HG02623 (cell line): ENCODE measurements at regions not wholly inside any gene's neighbourhood (a gene's known extent, or its start where the extent isn't known, plus 50 kb on each side); places are given as distances from the start of the nearest gene placed in this dataset.
"Not testable (repeated sequence)": the region's sequence is repeated elsewhere in the genome, so short reads cannot be mapped to it uniquely, and the experiment has no call there.

Source experiments
- ATAC-seq: cut with Tn5 transposase; IDR thresholded peaks from one replicate; pipeline ENCODE4 v1.9.1; 2021; ENCODE audit warnings: moderate library complexity; ENCODE audit not compliant: unreplicated experiment

DNA sequence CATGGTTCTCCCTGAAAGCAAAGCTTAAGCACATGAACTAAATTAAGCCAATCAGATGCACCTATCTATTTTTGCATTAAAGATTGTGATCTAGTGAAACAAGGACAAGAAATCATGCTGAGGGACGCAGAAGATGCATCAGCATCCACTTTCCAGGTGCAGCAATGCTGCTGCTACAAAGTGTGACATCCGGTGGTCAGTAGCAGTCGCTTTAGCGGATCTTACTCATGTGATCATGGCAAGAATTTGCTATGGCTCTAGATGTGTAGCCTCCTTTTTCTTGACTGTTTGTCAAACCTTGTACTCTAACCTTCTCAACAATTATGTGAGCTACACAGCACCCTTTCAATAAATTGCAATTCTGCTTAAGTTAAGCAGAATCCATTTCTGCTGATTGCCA, 126.8 kb upstream of the SMLR1 start:
- ATAC-seq = no peak

DNA sequence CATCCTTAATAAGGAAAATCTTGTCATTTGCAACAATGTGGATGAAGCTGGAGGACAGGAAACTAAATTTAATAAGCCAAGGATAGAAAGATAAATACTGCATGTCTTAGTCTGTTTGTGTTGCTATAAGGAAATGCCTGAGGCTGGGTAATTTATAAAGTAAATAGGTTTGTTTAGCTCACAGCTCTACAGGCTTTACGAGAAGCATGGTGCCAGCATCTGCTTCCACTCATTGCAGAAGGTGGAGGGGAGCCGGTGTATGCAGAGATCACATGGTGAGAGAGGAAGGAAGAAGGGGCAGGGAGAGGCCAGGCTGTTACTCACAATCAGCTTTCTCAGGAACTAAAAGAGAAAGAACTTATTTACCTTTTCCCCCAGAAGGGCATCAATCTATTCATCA, 118.9 kb upstream of the SMLR1 start:
- ATAC-seq = no peak

DNA sequence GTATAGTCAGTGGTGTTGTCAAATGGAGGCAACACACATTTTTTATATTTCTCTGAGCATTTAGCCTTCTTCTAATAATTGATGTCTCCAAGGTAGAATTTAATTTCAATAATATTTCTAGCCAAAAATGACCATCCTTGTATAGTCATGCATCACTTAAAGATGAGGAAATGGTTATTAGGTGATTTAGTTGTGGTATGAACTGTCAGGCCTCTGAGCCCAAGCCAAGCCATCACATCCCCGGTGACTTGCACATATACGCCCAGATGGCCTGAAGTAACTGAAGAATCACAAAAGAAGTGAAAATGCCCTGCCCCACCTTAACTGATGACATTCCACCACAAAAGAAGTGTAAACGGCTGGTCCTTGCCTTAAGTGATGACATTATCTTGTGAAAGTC, 115.6 kb upstream of the SMLR1 start:
- not testable (repeated sequence) for ATAC-seq

DNA sequence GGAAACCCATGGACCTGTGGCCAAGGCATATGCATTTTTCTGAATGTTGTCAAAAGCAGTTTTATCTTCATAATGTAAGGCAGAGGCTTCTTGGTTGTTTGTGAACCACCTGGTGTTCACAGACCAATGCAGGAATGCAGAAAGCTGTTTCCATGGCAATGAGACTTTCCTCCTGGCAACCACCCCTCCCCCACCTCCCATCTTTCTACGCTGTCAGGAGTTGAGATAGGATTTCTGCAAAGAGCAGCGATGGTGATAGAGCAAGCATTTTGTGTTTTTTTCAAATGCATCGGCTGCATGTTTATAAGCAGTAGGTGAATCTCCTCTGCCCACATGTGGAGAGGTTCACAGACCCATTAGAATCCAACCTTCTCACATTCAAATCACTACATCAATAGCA, 114.1 kb upstream of the SMLR1 start:
- no peak for ATAC-seq

DNA sequence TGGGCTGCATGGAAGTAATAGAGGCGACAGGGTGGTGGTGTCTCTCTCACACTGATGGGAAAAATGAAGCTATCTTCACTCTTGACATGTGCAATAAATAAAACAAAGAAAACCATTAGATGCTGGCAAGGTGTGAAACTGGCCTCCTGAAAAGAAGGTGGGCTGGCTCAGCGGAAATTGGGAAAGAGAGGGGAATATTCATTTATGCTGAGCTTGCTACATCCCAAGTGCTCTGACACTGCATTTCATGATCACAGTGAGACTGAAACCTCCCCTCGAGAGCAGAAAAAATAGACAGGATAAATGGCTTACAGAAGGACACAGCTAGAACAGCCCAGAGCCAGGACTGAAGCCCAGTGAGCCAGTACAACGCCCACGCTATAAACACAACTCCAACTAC, 112.1 kb upstream of the SMLR1 start:
- no peak for ATAC-seq

DNA sequence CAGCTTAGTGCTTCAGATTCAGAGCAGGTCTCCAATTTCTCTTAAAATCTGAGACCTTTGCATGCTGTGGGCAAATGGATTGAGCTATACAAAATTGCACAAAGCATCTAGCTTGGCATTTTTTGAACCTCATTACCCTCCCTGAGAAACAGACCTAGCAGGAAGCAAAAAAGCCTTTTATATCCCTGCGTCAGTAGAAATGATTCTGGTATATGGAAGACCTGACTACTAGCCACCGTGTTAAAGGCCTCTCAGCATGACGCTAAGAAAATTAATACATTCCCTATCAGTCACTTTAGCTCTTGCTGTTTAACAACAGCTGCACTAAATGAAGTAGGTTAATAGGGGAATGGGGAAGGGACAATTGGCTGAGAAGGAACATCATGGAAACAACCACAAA, 110.7 kb upstream of the SMLR1 start:
- ATAC-seq = no peak

DNA sequence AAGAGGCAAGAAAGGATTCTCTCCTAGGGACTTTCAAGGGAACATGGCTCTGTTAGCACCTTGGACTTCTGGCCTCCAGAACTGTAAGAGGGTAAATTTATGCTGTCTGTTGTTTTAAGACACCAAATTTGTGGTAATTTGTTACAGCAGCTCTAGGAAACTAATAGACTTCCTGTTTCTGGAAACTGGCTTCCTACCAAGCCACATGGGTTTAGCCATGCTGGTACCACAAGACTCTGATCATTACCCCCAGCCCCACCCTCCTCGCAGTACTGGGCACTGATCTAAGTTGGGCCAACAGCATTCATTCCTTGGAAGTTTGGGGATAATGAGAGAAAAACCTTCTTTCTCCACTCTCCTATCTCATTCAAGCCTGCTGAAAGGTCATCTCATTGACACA, 109.5 kb upstream of the SMLR1 start:
- ATAC-seq = no peak

DNA sequence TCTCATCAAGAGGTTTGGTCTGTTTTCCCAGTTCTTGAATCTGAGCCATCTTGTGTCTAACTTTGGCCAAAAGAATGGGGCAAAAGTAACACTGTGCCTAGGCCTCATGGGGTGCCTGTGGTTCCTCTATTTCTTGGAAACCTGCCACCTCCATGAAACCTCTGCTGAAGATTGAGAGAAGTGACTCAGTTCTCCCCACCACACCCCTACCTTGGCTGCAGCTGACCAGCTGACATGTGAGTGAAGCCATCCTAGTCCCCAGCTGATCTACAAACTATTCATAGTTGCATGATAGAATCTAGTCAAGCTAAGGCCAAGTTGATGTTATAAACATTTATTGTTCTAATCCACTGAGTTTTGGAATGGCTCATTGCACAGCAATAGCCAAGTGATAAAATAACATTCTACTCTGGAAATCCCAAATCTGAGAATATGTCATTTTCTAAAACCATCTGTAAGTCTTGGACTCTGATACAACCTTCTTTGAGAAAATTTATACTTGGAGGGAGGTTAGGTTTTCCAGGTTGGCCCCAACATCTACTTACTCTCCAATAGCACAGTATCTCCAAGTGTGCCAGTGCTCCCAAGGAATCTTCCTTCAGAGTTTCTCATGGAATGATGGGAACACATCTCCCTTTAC, 107.0 kb upstream of the SMLR1 start:
- ATAC-seq = no peak

DNA sequence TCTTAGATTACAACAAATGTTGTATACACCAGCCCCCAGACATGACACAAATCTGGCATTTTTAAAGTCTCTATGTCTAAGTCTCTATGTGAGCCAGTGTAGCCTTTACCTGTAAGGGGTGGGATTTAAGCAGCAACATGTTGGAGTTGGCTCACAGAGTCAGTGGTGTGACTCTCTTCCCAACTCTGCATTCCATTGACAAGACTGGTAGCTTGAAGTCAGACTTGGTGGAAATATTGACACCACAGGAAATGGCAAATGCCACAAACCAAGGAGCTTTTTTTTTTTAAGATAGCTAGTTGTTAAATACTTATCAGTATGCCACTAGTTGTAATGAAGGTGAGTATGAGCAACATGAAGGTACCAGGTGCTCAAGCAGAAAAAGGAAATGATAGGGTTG, 103.1 kb upstream of the SMLR1 start:
- no peak for ATAC-seq

DNA sequence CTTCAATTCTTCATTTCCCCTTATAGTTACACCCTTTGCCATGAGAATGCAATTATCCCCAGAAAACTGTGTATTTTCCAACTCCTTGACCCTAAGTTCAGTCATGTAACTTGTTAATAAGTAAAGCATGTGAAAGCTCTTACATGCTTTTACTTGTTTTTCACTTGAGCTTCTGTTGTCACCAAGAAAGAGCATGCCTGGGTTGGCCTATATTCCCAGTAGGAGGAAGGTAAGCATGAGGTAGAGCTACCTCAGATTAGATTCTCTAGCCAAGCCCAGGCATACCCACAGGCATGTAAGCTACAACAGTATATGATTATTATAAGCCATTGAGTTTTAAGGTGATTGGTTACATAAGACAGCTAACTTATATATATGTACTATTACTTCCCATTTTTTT, 101.7 kb upstream of the SMLR1 start:
- ATAC-seq = no peak

DNA sequence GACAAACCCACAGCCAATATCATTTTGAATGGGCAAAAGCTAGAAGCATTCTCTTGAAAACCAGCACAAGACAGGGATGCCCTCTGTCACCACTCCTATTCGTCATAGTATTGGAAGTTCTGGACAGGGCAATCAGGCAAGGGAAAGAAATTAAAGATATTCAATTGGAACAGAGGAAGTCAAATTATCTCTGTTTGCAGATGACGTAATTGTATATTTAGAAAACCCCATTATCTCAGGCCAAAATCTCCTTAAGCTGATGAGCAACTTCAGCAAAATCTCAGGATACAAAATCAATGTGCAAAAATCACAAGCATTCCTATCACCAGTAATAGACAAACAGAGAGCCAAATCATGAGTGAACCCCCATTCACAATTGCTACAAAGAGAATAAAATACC, 99.1 kb upstream of the SMLR1 start:
- ATAC-seq = not testable (repeated sequence)

DNA sequence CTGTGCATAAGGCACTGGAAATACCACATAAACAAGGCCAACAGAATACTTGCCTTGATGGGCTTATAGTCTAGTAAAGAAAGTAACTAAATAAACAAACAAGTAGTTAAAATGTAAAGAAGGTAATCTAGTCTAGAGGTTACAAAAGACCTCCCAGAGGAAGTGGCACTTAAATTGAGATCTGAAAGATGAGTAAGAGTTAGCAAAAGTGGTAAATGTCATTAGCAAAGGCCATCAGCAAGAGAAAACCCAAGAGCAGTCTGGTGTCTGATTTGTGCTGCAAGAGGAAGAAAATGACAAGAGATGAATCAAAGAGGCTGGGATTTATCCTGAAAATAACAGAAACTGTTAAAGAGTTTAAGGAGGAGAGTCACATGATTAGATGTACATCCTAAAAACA, 96.6 kb upstream of the SMLR1 start:
- ATAC-seq = no peak

DNA sequence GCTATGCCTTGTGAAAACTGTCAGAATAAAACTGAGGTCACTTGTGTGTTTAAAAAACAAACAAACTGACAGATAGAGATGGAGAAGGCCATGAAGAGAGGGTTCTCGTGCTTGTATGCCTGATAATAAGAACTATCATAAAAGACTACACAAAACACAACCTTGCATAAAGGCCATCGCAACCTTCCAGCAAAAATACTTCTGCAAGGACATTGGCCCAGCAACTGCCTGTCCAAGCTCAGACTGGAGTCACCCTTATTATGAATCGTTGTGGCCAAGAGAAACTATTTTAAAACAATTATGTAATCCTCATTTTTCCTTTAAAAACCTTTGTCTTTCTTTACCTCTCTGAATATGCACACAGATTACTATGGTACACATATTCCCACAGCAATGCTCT, 93.0 kb upstream of the SMLR1 start:
- no peak for ATAC-seq

DNA sequence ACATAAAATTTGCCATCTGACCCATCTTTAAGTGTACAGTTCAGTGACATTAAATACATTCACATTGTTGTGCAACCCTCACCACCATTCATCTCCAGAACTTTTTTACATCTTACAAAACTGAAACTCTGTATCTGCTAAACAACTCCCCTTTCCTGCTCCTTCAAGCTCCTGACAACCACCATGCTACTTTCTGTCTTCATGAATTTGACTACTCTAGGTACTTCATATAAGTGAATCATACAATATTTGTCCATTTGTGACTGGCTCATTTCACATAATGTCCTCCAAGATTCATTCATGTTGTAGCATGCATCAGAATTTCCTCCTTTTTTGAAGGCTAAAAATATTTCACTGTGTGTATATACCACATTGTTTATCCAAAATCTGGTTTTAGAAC, 86.9 kb upstream of the SMLR1 start:
- ATAC-seq = no peak

DNA sequence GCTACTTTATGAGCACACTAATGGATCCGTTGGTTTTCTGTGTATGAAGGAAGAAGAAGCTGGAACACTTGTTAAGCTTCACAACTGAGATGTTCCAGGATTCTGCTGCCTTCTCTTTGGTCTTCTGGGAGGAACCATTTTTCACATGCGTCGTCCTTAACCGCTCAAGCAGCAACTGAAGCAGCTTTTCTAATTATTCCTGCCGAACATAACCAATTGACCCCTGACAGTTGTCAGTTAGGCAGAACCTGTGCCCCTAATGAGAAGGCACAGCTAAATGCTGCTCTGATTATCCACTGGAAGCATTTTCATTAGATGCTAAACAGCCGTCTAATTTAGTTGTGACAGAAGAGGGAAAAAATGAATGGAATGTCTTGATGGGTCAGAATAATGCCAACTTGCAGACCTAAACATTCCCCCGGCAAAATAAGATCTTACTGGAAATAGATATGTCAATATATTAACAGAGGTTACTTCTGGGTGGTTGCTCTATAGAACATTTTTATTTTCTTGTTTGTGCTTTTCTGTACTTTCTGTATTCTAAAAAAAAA, 85.0 kb upstream of the SMLR1 start:
- ATAC-seq = no peak

DNA sequence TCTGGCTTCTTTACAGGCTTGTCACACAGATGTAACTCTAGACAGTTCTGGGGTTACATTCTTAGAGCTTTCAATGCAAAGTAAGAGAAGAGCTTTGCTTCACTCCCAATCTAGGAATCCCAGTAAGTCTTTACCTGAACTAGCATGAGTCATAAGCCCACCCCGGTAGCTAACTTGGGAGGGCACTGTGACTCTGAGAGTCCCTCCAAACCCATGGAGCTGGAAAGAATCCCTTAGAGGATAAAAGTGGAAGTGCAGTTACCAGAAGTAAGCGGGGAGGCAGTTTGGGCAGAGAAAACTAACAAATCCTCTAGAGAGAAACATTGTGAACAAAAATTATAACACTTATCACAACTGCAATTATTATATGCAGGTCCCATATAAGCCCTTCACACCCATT, 84.0 kb upstream of the SMLR1 start:
- ATAC-seq = no peak

DNA sequence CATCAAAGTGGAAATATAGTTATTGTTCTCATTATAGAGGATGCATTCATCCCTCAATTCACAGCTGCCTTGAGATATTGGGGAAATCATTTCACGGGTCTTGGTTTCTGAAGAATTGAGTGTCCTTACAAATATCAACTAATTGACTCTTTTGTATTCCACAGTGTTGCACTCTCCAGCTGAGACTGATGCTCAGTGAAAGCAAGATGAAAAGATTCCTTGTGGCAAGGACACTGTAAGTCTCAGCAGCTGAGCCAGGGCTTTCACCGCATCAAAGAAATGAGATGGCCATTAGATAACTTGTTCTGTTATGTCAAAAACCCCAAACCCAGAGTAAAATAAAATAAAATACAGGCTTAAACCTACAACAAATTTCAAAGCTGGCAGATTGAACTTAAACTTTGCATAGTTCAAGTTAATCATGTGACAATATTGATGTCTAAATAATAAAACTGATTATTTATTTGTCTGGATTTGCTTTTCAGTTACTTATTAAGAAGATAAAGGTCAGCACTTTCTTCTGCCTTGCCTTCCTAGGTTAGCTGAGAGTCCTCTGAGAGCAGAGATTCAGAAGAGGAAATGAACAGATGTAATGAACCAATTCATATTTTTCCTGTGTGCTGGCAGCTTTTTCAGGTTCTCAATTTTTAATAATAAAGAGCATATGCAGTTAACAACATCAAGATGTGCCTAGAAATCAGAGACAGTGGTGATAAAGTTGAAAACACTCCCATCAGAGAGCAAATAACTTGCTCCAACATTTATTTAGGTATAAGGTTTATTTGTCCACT, 82.4 kb upstream of the SMLR1 start:
- ATAC-seq = no peak

DNA sequence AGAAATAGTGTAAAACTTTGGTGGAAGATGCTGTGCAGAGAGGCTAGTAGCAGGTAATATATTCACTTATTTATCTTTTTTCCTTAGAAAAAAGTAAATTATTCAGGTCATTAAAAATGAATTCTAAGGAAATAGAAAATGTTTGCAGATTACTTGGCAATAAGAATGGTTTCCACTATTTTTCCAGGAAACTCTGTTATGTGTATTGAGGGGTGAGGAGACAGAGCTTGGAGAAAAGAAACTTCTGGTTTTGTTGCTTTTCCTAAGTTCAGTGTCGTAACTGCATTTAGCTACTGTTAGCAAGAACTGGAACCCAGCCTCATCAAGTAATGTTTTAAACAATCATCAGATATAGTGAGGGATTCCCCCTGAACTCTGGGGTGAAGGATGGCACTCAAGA, 79.2 kb upstream of the SMLR1 start:
- no peak for ATAC-seq

DNA sequence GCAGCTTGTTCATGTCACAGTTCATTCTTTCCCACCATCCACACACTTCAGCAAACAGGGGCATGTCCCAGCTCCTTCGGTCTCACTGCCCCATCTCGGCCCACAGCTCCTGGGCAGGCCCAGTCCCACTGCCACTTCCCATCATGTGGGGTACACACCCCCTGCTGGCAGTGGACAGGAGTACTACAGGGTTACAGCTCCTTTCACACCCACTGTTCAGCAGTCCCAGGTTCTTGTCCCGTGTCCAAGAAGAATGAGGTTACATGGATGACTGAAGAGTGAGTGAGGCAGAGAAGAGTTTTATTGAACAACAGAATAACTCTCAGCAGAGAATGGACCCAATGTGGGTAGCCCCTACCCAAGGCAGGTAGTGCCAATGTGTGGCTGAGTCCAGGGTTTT, 77.8 kb upstream of the SMLR1 start:
- ATAC-seq = no peak

DNA sequence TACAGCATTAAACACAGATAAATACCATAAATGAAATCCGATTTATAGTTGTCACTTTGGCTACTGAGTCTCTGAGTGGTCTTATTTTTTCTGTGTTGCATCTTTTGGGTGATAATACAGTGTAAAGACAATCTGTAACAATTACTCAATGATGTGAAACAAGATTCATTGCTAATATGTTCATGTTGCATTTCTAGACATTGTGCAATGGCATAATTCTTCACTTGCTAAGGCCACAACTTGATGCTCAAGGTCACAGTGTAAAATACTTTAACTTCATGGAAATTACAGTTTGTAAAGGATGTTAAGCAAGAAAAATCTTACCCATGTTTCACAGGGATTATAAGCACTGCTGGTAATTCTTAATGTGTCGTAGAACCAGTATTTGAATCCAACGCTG, 74.9 kb upstream of the SMLR1 start:
- ATAC-seq = no peak

DNA sequence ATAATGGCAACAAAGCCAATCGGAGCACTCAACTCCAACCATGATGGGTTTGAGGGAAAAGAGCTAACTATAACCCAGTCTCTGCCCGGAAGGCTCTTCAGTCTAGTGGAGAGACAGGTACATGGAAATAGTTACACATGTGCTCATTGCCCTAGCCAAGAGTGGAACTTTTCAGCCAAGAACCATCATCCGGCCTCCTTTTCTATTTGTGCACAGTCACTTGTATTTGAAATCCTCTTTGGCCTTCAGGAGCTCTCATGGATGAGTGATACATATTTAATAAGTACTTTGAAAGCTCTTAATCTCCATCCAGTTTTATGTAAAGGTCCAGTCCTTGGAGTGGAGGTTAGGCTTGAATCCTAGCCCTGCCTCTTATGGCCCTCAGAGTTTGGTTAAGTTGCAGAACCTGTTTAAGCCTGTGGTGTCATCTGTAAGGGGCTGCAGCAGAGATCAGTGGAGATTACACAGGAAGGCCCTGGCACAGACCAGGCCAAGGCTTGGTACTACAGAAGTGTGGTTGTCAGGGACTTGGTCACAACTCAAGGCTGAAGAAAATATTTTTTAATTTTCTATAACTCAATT, 72.3 kb upstream of the SMLR1 start:
- no peak for ATAC-seq

DNA sequence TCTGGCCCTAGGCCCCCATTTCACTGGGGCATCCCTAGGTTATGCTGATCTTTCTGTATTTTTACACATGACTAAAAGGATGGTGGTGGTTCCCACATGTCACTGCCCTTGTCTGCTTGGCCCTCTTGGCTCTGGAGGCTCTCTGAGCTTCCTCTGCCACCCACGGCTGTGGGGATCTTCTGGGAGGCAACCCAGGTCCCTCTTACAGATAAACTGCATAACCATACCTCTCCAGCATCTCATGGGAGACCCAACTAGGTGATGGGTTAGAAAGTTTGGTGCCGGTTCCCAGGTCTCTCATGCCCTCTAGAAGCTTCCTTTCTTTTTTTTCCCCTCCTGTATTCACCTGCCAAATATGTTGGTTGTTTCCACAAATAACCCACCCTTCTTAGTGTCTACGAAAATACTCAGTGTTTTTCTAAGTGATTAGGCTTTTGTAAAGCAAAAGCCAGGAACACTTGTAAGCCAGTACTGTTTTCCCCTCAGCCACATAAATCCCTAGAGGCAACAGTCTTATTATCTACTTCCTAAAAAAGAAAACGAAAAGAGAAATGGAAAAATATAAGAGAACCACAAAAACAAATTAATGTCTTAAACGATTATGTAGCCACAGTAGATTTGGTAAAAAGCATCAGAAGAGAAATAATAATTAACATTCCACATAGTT, 71.7 kb upstream of the SMLR1 start:
- no peak for ATAC-seq
